Ureter (tissue), 1 donor: ENCODE measurements at regions not wholly inside any gene's neighbourhood (a gene's known extent, or its start where the extent isn't known, plus 50 kb on each side); places are given as distances from the start of the nearest gene placed in this dataset.
"Not testable (repeated sequence)": the region's sequence is repeated elsewhere in the genome, so short reads cannot be mapped to it uniquely, and the experiment has no call there.

Experiments
- DNase-seq: peaks from one replicate; pipeline ENCODE4 v3.0.0-alpha.2; 2020; ENCODE audit warnings: low spot score
- donor health status: DM: yes; HTN: yes; CAD: no.

DNA sequence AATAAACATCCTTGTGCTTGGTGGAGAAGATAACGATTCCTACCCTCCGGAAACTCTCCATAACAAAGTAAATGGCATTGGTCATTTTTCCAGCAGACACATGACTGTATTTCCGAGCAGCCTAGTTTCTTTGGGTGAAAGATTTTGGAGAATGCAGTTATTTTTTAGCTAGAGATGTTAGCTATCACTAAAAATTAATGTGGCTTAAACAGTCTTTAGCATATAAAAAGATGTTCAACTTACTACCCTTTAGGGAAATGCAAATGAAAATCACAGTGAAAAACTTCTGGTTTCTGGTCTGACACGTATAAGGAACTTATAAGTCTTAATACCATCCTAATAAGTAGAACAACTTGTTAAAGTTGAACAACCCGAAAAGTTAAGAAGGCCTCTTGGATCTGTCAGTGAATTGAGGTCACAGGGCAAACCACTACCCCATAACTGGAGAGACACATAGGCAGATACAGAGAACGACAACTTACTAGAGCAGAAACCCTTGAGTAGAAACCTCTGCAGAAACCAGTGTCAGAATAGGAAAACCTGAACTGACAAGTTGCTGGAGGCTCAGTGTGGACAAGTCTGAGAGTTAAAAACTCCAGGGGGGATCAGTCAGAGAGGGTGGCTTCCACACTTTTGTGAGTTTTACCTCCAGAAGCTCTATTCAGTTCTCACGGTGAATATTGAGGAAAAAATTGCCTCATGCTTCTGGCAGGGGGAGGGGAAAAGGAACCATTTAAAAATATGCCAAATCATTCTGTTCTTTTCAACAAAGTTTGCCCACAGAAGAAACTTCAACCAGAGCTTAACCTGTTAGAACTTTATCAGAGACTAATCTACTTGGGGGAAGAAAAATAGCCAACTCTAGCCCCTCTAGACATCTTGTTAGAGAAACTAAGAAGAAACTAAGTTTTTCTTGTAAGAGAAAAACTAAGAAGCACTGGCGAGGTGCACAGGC, 325.2 kb upstream of the RPS23 start:
- no peak for DNase-seq

DNA sequence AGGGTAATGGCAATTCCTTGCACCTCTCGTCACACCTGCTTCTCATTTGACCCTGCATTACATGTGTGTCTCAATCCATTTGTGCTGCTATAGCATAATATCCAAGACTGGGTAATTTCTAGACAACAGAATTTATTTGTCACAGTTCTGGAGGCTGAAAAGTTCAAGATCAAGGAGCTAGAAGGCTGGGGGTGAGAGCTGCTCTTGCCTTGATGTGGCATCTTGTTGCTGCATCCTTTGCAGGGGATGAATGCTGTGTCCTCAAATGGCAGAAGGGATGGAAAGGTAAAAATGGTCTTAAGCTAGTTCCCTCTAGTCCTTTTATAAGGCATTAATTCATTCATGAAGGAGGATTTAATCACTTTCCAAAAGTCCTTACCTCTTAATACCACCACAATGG, 323.7 kb upstream of the RPS23 start:
- DNase-seq, result no peak

DNA sequence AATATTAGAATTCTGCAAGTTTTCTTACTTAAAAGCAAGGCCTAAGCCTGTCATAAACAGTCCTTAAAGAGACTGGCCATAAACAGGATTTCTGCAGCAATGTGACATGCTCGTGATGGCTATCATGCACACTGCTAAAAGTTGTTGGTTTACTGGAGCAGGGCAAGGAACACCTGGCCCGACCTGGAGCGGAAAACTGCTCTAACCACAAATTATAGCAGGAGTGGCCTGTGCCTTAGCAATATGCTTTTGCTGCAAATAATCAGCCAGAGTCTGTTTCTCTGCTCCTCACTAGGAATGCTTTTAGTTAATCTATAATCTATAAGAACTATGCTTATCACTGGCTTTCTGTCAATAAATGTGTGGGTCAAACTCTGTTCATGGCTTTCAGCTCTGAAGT, 322.9 kb upstream of the RPS23 start:
- DNase-seq, result no peak

DNA sequence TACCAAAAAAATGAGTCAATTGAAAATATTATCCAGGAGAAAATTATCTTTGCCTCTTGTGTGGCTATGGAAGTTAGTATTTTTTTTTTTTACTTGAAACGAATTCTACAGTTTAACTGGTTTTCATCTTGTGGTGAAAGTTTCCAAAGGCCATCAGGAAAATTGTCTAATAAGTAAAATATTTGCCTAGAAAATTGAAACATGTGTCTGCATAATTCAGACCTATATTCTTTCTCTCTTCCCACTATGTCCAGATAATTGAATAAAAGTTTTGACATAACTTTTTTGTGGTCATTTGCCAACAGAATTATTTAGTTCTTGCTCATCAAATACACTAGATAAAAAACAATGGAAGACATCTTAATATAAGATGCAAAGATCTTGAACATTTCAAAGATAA, 321.5 kb upstream of the RPS23 start:
- no peak for DNase-seq

DNA sequence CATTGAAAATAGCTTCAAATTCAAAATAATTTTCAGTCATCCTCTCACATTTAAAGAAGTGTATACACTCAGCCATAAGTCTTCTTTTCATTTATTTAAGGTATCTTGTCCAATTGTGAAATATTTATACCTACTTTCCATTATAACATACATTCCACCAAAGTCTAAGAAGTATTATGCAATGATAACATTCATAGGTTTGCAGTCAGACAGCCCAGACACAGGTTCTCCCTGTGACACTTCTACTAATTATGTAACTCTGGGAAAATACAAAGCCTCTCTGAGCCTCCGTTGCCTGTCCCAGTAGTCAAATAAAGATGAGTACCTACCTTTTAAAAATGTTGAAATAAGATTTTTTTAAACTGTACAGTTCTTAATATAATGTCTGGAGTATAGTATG, 320.9 kb upstream of the RPS23 start:
- DNase-seq, result no peak

DNA sequence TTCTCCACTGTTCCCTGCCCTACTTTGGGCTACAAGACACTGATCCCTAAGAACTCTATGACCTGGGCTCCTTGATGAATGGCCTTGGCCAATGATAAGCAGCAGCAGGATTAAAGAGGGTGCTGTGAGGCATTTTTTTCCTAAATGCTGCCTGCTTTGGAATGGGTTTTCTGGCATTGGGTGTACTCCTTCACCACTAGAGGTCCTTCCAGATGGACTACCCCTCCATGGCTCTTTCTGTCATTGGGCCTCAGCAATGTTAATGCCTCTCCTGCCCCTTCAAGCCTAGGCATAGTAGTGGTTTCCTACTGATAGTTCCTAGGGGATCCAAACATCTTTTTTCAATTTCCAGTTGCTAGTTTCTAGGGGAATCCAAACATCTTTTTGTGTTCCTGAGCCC, 319.3 kb upstream of the RPS23 start:
- no peak for DNase-seq

DNA sequence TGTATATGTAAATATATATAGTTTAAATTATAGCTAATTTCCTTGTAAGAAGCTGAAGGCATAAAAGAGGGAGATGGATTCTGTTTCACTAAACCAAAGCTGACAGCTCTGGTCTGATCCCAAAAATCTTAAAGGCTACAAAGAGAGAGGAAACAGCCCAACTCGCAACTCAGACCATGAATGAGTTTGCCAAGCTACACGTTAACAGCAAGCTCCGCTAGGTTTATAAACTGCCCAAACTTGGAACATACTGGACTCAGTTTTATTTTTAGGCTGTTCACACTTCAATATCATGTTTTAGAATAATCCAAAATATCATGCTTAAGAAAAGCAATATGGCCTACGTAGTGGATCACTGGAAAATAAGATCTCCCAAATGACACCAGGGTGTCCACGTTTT, 318.3 kb upstream of the RPS23 start:
- DNase-seq, result no peak

DNA sequence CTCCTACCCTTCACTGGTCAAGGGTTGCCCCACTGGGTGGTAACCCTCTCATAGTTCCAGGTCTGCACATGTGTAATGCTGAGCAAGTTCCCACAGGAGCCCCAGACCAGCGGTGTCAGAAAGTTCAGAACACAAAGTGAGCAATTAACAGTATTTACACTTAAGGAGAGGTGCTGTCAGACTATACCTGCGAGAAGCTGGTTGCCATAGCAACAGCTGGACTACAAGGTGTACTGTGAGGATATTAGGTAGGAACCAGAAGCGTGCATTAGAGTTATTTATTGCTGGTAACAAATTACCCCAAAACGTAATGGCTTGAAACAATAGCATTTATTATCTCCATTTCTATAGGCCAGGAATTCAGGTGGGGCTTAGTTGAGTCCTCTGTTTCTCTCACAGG, 317.0 kb upstream of the RPS23 start:
- DNase-seq, result no peak

DNA sequence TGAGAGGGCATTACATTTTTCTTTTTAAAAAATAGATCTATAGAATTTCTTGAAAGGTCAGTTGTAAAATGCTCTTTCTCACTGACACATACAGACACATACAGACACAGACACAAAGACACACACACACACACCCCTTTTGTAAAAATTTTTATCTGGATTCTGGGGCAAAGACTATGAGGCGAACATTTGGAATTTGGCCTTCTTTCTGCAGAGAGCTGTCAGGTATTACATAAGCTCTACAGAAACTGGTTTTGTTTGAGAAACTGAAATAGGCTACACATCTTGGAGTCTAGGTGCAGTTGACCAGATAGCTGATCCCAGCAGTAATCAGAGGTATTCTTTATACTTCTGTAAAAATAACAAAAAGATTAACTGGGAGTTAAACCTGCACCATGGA, 315.9 kb upstream of the RPS23 start:
- DNase-seq, result no peak

DNA sequence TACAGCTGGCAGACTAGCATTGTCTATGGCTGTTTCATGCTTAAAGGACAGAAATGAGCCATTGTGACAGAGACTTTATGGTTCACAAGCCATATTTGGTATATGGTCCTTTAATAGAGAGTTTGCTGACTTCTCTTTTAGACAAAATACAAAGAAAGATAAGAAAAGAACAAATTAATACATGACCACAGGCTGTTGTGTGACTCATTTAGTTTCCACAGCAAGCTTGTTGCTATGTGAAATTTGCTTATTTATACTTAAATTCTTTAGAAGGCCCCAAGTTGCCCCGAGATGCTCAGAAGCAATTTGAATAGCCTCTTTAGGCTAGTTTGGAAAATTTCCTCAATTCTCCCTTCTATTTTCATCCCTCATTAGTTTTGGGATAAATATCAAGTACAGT, 315.3 kb upstream of the RPS23 start:
- DNase-seq, result no peak

DNA sequence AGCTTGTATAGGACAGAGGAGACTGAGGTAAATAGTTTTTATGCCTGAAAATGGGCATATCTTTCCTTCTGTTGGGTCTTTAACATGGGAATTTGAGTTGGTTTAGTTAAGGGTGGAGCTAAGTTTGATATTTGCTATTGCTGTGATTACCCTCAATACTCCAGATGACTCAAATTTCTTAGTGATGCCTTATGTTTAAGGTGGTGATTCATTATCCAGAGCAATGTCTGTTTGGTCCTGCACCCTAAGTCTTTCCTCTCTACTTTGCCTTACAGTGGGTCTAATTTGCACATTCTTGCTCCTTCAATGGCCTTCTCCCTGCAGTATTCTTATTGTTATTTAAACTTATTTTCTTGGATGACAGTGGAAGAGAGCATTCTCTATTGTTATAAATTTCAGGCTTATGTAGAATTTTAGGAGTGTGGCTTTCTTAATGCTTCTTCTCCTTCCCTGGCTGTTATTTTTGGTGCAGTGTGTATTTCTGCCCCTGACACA, 312.9 kb upstream of the RPS23 start:
- no peak for DNase-seq

DNA sequence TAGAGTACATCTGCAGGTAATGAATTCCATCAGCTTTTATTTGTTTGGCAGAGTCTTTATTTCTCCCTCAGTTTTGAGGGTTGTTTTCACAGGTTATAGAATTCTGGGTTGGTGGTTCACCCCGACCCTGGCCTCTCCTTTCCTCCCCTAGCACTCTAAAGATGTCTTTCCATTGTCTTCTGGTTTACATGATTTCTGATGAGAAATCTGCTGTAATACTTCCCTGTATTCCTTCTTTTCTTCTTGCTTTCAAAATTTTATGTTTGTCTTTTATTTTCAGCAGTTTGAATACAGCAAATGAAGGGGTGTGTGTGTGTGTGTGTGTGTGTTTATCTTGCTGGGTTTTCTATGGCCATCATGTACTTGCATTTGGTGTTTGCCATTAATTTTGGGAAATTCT, 312.0 kb upstream of the RPS23 start:
- DNase-seq, result no peak

DNA sequence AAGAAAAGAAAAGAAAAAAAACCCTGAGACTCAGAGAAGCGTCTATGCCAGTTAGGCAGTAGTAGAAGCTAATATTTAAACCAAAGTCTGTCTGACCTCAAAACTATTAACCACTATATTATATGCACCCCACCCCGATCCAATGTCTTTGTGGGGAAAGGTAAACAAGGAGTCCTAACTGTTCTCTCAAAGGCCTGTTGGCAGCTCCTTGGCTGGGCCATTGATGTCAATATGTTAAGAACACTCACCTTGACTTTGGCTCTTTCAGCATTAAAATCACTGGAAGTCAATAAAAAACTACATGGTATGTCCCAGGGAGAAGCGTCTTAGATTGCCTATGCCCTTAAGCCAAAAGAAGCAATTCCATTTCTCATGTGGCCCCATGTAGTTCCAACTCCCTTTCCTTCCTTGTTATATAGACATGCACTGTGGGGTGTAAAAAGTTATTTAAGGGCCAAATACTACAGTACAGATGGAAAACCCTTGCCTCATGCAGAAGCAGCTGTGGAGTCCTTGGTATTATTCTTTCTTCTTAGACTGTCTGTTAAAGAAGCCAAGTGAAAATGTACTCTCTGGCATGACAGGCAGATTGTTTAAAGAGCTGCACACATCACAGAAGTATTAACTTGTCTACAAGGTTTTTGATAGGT, 308.6 kb upstream of the RPS23 start:
- DNase-seq, result no peak

DNA sequence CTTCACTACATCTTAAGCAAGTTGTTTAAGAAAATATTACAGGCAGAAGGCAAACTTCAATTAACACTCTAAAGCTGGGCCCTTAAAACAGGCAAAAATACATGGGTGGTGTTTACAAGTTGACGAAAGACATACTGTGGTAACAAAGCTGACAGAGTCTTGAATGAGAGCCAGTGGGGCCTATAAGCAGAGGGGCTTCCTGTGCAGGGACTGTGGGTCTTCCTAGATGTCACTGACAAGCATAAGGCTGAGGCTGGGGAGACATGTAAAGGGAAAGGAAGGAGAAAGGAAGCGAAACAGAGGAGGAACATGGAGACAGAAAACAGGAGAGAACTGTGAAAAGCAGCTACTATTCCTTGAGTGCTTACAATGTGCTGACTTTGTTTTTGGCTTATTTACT, 308.0 kb upstream of the RPS23 start:
- DNase-seq, result no peak

DNA sequence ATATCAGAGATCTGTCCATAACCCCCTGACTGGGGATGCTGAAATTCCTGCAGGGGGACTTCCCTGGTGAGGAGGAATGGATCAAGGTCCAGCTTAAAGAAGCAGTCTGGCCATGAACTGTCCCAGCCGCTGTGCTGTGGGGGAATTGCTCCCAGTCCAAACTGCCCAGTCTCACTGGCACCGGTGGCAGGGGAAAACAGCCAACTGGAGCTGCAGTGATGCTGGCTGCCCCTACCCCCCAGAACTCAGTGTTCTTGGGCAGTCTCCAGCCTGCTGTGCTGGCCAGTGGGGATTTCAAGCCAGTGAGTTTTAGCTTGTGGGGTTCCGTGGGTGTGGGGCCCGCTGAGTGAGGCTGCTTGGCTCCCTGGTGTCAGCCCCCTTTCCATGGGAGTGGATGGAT, 306.5 kb upstream of the RPS23 start:
- no peak for DNase-seq

DNA sequence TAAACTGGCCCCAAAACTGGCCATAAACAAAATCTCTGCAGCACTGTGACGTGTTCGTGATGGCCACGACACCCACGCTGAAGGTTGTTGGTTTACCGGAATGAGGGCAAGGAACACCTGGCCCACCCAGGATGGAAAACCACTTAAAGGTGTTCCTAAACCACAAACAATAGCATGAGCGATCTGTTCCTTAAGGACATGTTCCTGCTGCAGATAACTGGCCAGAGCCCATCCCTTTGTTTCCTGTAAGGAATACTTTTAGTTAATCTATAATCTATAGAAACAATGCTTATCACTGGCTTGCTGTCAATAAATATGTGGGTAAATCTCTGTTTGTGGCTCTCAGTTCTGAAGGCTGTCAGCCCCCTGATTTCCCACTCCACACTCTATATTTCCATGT, 305.2 kb upstream of the RPS23 start:
- not testable (repeated sequence) for DNase-seq

DNA sequence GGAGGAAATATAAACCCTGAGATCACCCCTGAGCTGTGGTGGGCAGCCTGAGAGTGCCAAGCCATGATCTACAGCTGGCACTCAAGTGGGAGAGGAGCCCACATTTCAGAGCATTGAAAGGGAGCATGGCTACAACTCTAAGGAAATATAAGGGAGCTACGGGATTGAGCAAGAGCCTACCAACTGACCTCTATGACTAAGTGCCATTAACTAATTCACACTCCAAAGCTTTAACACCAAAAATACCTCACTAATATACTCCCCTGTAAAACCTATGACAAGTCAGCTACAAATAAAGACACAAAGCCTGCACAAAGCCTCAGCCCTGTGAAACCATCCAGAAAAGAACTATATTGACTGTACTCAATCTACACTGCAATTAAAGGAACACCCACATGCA, 286.8 kb upstream of the RPS23 start:
- DNase-seq, result no peak

DNA sequence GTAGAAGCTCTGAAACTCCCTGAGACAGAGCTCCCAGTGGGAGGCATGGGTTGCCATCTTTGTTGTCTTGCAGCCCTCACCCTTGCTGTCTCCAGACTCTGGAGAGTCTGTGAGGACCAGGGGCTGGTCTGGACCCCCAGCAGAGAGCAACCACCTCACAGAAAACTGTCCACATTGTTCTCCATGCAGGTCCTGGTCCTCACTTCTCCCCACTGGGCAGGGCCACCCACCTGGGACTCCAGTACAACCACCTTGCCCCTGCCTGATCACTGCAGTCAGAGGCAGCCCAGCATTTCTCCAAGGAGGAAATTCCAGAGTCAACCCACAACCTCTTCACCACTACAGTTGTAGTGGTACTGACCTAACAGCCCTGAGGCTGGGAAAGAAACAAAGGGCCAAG, 285.6 kb upstream of the RPS23 start:
- no peak for DNase-seq

DNA sequence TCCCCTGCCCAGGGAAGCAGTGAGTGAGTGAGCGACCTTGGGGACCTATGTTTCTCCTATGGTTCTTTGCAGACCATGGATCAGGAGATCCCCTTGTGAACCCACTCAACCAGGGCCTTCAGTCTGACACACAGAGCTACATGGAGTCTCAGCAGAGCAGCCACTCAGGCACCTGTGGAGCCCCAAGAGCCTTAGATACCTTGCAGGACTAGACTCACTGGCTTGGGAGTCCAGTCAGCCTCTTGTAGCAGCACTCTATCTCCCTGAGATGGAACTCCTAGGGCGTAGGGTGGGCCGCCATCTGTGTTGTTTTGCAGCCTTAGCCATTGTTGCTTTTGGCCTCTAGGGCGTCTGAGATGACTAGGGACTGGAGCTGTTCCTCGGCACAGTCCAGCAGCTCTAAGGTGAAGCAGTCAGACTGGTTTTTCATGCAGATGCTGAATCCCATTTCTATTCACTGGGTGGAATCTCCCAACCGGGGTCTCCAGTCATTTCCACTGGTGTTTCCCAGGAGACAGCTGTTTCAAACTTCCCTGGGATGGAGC, 284.6 kb upstream of the RPS23 start:
- DNase-seq, result no peak

DNA sequence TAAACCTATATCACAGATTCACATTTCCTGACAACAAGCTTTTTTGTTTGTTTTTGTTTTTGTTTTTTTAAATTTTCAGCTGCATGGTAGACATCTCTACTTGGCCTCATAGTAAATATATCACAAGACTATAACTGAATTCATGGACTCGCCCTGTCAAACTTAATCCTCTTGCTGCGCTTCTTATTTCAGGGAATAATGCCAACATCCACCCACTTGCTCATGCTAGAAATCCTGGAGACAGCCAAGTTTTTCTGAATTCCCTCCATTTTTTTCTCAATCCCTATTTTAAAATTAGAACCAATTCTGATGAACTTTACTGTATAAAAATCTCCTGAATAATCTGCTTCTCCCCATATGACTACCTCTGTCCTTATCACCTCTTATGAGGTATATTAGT, 283.6 kb upstream of the RPS23 start:
- no peak for DNase-seq

DNA sequence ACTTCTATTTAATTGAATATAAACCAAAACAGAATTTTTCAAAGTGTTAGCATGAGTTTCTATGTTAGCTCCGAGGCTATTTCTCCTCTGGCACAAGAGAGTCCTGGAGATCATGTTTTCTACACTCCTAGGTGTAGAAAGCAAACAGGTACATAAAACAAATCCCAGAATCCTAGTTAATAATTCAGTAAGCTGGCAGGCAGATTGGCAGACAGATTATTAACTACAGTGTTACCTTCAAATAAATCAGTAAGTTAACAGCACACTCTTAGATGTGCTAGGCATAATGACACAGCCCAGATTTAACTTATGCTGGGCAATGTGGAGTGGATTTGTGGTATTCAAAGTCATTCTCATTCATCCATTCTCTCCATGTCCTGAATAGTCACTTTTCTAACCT, 282.8 kb upstream of the RPS23 start:
- no peak for DNase-seq

DNA sequence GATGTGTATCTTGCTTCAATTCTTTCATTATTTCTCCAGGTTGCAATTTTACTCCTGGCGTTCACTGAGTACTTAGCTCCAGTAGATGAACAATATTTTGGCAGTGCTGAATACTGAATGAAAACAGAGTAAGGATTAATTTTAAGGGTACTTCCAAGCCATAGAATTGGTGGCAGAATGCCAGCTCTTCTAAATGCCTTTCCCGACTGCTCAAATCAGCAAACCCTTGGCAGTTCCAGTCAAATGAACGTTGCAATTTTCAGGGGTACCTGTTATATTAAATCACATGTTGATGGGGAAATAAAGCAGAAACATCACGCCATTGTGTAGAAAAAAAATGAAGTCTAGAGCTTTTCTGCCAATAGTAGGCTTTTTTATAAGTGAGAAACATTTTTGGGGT, 282.4 kb upstream of the RPS23 start:
- DNase-seq, result no peak

DNA sequence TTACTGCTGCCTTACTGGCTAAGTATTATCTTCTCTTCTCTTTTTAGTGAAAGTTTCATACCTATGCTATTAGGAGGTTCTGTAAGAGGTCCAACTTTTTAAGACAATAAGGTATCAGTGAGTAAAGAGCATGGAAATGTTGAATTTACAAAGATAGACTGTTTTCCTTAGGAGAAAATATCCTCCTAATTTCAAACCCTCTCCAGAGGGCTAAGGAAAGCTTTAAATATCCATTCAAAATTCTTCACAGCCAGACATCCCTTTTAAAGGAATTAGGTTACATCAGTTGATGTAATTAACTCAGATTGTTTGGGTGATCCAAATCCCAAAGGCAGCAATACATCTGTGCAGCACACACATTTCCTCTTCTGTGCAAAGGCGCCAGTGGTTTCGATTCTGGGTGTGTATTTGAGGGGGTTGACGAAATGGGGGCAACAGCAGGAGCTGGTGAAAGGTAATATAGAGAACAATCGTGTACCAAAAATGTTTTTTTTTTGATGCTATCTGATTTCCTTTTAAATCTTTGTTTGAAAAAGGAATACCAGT, 273.8 kb upstream of the RPS23 start:
- DNase-seq, result no peak
